ENCODE measurements at regions not wholly inside any gene's neighbourhood (a gene's known extent, or its start where the extent isn't known, plus 50 kb on each side); places are given as distances from the start of the nearest gene placed in this dataset.

- intact Hi-C loops (cut with DNase I) = no loop called here
- peak in 1 of 4 donors; percentile 21 for ATAC-seq
Measured at GRCh38 chr5:112472614-112473013, 53.5 kb upstream of the EPB41L4A start.

GRCh38 chr5:112473989-112474388, 54.9 kb upstream of the EPB41L4A start:
- ATAC-seq (peak in 2 of 4 donors; percentile 46 to 51), DNase-seq (no peak)
- peaks cover 0 to 24% (median 3%) of the 10 kb centered on the region in 12 donors for H3K4me1 ChIP-seq
- H3K36me3 ChIP-seq = no peaks in the 10 kb centered on the region
- no peaks in the 10 kb centered on the region for H3K9me3 ChIP-seq
- peak overlapping the region in 2 of 12 donors; percentile 17 to 34 for H3K27ac ChIP-seq
- intact Hi-C loops (cut with DNase I) = no loop called here
- WGBS, 4 donors = 71 to 79% (median 72%) methylated on average over 5 of the region's 5 CpGs
- H3K4me3 ChIP-seq = no peak overlapping the region
- H3K27me3 ChIP-seq = no peaks in the 10 kb centered on the region
- TF ChIP-seq POLR2A (IDR thresholded peaks at IDR 0.05) (no peak), CTCF (IDR thresholded peaks at IDR 0.05) (no peak)

More at GRCh38 chr5:112472614-112473013, 53.5 kb upstream of the EPB41L4A start:
- Histone ChIP-seq H3K4me3 (no peak overlapping the region), H3K9me3 (no peaks in the 10 kb centered on the region), H3K36me3 (no peaks in the 10 kb centered on the region), H3K4me1 (peaks cover 0 to 24% (median 3%) of the 10 kb centered on the region in 12 donors), H3K27me3 (no peaks in the 10 kb centered on the region), H3K27ac (peak overlapping the region in 3 of 12 donors; percentile 10 to 26 (median 17))
- DNase-seq = no peak
- TF ChIP-seq POLR2A (IDR thresholded peaks at IDR 0.05) = no peak
- TF ChIP-seq CTCF (IDR thresholded peaks at IDR 0.05) = no peak
- WGBS, 4 donors = 40 to 58% (median 48%) methylated on average over 6 of the region's 6 CpGs

- Histone ChIP-seq H3K4me1 (peaks cover 0 to 24% (median 3%) of the 10 kb centered on the region in 12 donors), H3K27me3 (no peaks in the 10 kb centered on the region), H3K9me3 (no peaks in the 10 kb centered on the region), H3K27ac (peak overlapping the region in 7 of 12 donors; percentile 3 to 56 (median 38)), H3K4me3 (no peak overlapping the region), H3K36me3 (no peaks in the 10 kb centered on the region)
- TF ChIP-seq CTCF (IDR thresholded peaks at IDR 0.05) (no peak), POLR2A (IDR thresholded peaks at IDR 0.05) (no peak)
- ATAC-seq (peak in 3 of 4 donors; percentile 42 to 77 (median 73)), DNase-seq (peak in 1 of 5 donors; percentile 18)
- intact Hi-C loops (cut with DNase I) = no loop called here
- WGBS, 4 donors = 63 to 76% (median 68%) methylated on average over 3 of the region's 3 CpGs
Measured at GRCh38 chr5:112475747-112476365, 56.8 kb upstream of the EPB41L4A start.

GRCh38 chr5:112479418-112479817, 60.3 kb upstream of the EPB41L4A start:
- H3K4me3 ChIP-seq = no peak overlapping the region
- peaks cover 0 to 10% (median 0%) of the 10 kb centered on the region in 12 donors for H3K4me1 ChIP-seq
- TF ChIP-seq POLR2A (IDR thresholded peaks at IDR 0.05) (no peak), CTCF (IDR thresholded peaks at IDR 0.05) (no peak)
- DNase-seq = no peak
- 73 to 84% (median 82%) methylated on average over 1 of the region's 1 CpG for WGBS, 4 donors
- no peaks in the 10 kb centered on the region for H3K27me3 ChIP-seq
- H3K27ac ChIP-seq = no peak overlapping the region
- ATAC-seq = no peak
- H3K9me3 ChIP-seq = peaks cover 0 to 10% (median 0%) of the 10 kb centered on the region in 12 donors
- intact Hi-C loops (cut with DNase I) = no loop called here
- no peaks in the 10 kb centered on the region for H3K36me3 ChIP-seq

Measured in heart left ventricle (tissue), 16 donors.